Activated CD4-positive, alpha-beta T cell treated with anti-CD3 and anti-CD28 coated beads for 36 hours (primary cell): ENCODE measurements at regions not wholly inside any gene's neighbourhood (a gene's known extent, or its start where the extent isn't known, plus 50 kb on each side); places are given as distances from the start of the nearest gene placed in this dataset. TPM values are rescaled to one million over a fixed set of nuclear protein-coding genes. Genes with fewer than 3 reads are reported as not detected.
"Not testable (repeated sequence)": the region's sequence is repeated elsewhere in the genome, so short reads cannot be mapped to it uniquely, and the experiment has no call there.

Experiments used
- ATAC-seq: fragments of 200-7000 bp; cut with Tn5 transposase; one replicate; pipeline ENCODE4 v1.10.0; 2021; ENCODE audit warnings: mild to moderate bottlenecking, moderate library complexity
- CTCF ChIA-PET: fragments of 350-600 bp; sonication (Branson Sonifier 250); formaldehyde crosslinking; loops from one replicate; lab custom pipeline; 2021; ENCODE audit warnings: antibody characterized with exemption; lab: Charles Lee
- POLR2A ChIA-PET: fragments of 350-600 bp; sonication (Branson Sonifier 250); formaldehyde crosslinking; loops from one replicate; lab custom pipeline; 2021; ENCODE audit warnings: antibody characterized with exemption, inconsistent platforms; lab: Charles Lee
- DNase-seq: peaks from one replicate; pipeline ENCODE4 v3.0.0-alpha.2; 2020
- H3K27ac Mint-ChIP-seq: one replicate; pipeline ENCODE4 v1.8.0; 2021; ENCODE audit warnings: mixed read lengths
- H3K27me3 Mint-ChIP-seq: one replicate; pipeline ENCODE4 v1.8.0; 2021; ENCODE audit warnings: mixed read lengths
- H3K36me3 Mint-ChIP-seq: one replicate; pipeline ENCODE4 v1.8.0; 2021; ENCODE audit warnings: low read depth, mixed read lengths
- H3K4me1 Mint-ChIP-seq: one replicate; pipeline ENCODE4 v1.8.0; 2021; ENCODE audit warnings: mixed read lengths
- H3K4me3 Mint-ChIP-seq: one replicate; pipeline ENCODE4 v1.8.0; 2021; ENCODE audit warnings: mild to moderate bottlenecking, moderate library complexity, mixed read lengths
- H3K9me3 Mint-ChIP-seq: one replicate; pipeline ENCODE4 v1.8.0; 2021; ENCODE audit warnings: low read depth, mixed read lengths
- intact Hi-C, 2 experiments: fragments of 100-400 bp; cut with DNase I in 1 of 2; cut with micrococcal nuclease in 1 of 2; formaldehyde crosslinking; loops; one replicate each; pipeline versions ENCODE4 v1.14.2 to v1.15.1; 2022 to 2024; cut with DNase I, micrococcal nuclease
- microRNA-seq: library from miRNA; unstranded; fragments of <30 nt; microRNA quantifications from one replicate; pipeline ENCODE4 v1.2.0, GENCODE V29; 2021; ENCODE audit warnings: borderline replicate concordance

DNA sequence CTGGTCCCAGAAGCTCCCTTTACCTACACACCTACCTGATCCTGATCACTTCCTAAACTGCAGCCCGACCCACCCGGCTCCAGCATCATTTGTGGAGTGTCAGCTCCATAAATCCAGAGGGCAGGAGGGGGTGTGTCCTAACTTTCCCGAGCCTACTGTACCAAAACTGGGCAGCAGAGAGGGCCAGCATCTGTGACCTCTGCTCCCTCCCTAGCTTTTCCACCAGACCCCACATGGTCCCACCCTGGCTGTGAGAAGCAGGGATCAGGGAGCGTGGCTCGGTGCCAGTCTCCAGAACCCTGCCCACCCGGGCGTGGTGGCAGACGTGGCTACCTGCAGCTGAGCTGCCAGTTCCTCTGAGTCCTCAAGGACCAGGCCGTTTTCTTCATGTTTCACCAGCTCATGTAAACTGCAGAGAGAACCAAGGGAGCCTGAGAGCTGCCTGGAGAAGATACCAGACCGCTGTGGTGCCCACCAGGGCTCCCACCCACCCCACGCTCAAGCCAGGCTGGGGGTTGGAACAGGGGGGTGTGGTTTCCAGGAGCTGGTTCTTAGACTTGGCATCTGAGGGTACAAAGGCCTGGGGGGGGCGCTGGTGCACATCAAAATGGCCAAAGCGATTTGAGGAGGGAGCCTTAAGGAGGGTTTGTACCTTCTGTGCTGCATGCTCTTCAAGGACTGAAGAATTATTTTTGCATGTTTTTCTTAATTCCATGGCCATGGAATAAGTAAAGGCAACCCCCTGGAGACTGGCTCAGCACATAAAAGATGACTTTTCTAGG lies 76.7 kb upstream of the DRD5 start:
- no peaks in the 10 kb centered on the region for H3K27me3 Mint-ChIP-seq
- H3K36me3 Mint-ChIP-seq: no peaks in the 10 kb centered on the region
- no peaks in the 10 kb centered on the region for H3K9me3 Mint-ChIP-seq
- ChIA-PET CTCF (interaction anchor here (0.7 to 3.7 kb wide), 6 partner anchors 13 to 758 kb away, joined by 3 to 25 read pairs (median 4); no protein-coding TSS in a partner anchor), POLR2A (no interaction called here)
- no peak overlapping the region for H3K4me3 Mint-ChIP-seq
- no peak overlapping the region for H3K27ac Mint-ChIP-seq
- DNase-seq (peak; percentile 17), ATAC-seq (no peak)
- peaks cover 5% of the 10 kb centered on the region for H3K4me1 Mint-ChIP-seq
- intact Hi-C loops: loop anchor here in 1 of 2 experiments (5.0 kb wide), 1 partner anchor 58 kb away; no protein-coding TSS in a partner anchor

DNA sequence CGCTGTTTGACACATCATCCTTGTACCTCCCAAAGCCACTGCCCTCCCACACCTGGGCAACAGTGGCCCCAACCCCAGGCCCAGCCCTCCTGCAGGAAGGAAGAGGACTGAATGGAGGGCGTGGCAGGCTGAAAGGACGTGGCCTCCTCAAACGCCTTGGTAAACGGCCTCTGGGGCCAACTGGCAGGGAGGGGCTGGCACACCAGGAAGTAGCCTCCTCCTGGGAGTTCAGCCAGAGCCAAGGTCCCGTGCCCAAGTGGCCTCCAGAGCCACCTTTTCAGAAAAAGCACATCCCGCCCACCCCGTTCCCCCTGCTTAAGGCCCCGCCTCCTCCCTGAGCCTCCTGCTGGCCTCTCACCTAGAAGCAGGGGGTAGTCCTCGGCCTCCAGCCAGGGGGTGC lies 74.2 kb upstream of the DRD5 start:
- DNase-seq, intact Hi-C loops, H3K9me3 Mint-ChIP-seq, ATAC-seq, H3K4me3 Mint-ChIP-seq, H3K36me3 Mint-ChIP-seq, H3K4me1 Mint-ChIP-seq, CTCF ChIA-PET, H3K27ac Mint-ChIP-seq, H3K27me3 Mint-ChIP-seq, POLR2A ChIA-PET: not testable (repeated sequence)

DNA sequence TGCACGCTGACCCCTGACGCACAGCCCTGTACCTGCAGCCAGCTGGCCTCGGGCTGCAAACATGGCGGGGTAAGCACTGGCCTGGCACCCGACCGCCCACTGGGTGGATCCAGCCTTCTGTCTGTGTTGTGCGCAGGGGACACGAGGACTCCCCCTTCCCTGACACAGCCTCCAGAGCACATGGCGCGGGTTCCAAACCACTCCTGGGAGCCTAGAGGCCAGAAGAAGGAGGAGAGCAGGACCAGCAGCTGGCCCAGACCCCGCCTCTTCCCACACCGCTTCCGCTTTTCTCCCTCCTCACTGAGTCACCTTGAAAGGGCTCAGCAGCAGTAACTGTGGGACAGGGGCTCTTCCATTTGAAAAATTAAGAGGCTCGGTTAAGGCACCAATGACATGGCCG lies 73.5 kb upstream of the DRD5 start:
- CTCF ChIA-PET, H3K9me3 Mint-ChIP-seq, H3K4me1 Mint-ChIP-seq, H3K27ac Mint-ChIP-seq, intact Hi-C loops, ATAC-seq, POLR2A ChIA-PET, H3K27me3 Mint-ChIP-seq, H3K36me3 Mint-ChIP-seq, DNase-seq, H3K4me3 Mint-ChIP-seq: not testable (repeated sequence)

DNA sequence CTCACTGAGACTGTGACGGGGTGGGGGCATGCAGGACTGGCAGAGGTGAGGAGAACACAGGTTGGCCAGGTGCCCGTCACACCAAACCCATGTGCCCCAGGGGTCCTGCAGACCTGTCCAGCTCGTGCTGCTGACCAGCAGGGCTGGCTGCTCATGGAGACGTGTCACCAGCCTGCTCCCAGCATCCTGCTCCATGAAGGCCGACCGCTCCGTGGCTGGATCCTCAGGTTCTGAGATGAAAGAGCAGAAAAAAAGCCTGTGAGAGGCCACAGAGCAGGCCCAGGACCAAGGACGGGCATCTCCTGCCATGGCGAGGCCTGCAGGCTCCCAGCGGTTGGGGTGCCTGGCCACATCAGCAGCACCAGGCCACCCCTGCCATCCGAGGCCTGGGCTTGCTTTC lies 71.7 kb upstream of the DRD5 start:
- no peaks in the 10 kb centered on the region for H3K36me3 Mint-ChIP-seq
- no peaks in the 10 kb centered on the region for H3K4me1 Mint-ChIP-seq
- no peaks in the 10 kb centered on the region for H3K27me3 Mint-ChIP-seq
- DNase-seq: no peak
- no peak overlapping the region for H3K4me3 Mint-ChIP-seq
- no peaks in the 10 kb centered on the region for H3K9me3 Mint-ChIP-seq
- no peak overlapping the region for H3K27ac Mint-ChIP-seq
- ChIA-PET CTCF (no interaction called here), POLR2A (no interaction called here)
- intact Hi-C loops: no loop called here
- ATAC-seq: no peak

DNA sequence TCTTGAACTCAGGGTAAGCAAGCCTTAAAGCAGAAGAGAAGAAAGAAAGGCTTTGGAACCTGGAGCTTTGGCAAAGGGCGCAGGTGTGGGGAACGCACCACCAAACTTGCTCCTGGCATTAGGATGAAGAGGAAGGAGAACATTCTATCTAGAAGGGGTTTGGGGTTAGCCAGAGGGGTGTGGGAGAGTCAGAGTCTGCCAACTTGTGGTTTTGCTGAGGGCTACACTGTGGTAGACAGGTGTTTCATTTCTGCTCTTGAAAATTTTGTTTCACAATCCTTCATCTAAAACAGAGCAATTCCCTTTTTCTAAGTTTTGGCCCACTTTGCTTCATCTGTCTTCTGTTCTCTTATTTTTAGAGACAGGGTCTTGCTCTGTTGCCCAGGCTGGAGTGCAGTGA lies 66.2 kb upstream of the DRD5 start:
- intact Hi-C loops, CTCF ChIA-PET, H3K36me3 Mint-ChIP-seq, H3K27ac Mint-ChIP-seq, H3K9me3 Mint-ChIP-seq, POLR2A ChIA-PET, H3K27me3 Mint-ChIP-seq, H3K4me1 Mint-ChIP-seq, ATAC-seq, H3K4me3 Mint-ChIP-seq, DNase-seq: not testable (repeated sequence)

DNA sequence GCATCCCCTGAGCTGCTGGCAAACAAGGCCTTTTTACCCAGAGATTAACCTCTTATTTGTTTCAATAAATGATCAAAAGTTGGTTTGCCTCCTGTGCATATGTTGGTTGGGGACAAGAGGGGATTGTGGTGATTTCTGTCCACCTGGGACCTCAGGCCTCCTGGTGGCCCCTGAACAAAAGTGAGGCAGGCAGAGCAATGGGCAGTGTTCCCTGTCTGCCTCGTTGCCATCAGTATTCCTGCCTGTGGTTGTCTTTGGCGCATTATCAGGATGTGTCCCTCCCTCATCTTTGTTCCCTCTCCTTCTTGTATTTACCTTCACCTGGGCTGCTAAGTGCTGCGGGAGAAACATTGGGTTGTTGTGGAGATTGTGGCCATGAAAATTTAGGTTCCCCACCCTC lies 65.3 kb upstream of the DRD5 start:
- Mint-ChIP-seq H3K27ac (no peak overlapping the region), H3K9me3 (no peaks in the 10 kb centered on the region), H3K27me3 (no peaks in the 10 kb centered on the region), H3K4me1 (no peaks in the 10 kb centered on the region), H3K4me3 (no peak overlapping the region), H3K36me3 (no peaks in the 10 kb centered on the region)
- POLR2A ChIA-PET: no interaction called here
- intact Hi-C loops: no loop called here
- CTCF ChIA-PET: no interaction called here
- ATAC-seq (no peak), DNase-seq (no peak)

DNA sequence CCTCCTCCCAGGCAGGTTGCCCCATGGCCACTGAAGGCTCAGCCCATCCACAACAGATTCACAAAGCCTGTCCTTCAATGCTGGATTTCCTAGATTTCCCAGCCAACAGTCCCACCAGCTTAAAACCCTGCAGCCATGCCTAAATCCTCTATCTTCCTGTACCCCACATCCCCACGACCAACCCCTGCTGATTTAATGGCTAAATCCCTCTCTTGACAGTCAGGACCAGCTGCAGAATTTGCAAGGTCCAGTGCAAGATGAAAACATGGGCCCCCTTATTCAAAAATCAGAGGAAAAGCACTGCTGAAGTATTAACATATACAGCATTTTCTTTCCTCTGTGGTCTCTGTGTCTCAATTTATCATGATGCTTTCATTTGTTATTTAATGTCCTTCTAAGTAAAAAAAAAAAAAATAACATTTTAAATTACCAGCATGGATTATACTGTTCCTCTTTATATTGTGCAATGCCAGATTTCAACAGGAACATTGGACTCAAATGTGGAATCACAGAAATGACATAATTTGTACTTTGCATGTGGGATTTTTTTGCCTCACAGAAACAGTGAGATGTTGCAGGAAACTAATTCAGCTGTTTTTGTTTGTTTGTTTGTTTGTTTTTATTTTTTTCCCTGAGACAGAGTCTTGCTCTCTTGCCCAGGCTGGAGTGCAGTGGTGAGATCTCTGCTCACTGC lies 63.0 kb upstream of the DRD5 start:
- ATAC-seq, intact Hi-C loops, H3K36me3 Mint-ChIP-seq, DNase-seq, H3K4me1 Mint-ChIP-seq, H3K4me3 Mint-ChIP-seq, H3K27ac Mint-ChIP-seq, H3K27me3 Mint-ChIP-seq, H3K9me3 Mint-ChIP-seq, POLR2A ChIA-PET: not testable (repeated sequence)
- CTCF ChIA-PET: interaction anchor here (0.7 kb wide), 1 partner anchor 235 kb away, joined by 3 read pairs; no protein-coding TSS in a partner anchor

DNA sequence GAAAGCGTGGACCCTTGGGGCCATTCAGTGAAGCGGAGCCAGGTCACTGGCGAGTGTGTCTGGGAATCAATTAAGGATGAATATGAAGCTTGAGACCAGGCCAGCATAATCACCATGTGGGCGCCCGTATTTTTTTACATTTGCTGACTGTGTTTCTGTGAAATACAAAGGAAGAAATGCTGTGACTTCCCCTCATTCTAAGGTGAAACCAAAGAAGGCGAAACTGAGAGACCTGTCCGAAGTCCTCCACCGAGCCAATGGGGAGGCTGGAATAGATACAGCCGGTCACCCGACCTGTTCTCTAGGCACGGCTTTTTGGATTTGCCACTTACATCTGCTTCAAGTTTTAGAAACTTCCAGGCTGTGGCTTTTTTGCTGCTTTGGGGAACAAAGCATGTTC lies 59.3 kb upstream of the DRD5 start:
- ATAC-seq, H3K27ac Mint-ChIP-seq, DNase-seq, H3K27me3 Mint-ChIP-seq, H3K4me1 Mint-ChIP-seq, POLR2A ChIA-PET, intact Hi-C loops, H3K36me3 Mint-ChIP-seq, H3K4me3 Mint-ChIP-seq, H3K9me3 Mint-ChIP-seq: not testable (repeated sequence)
- CTCF ChIA-PET: interaction anchor here (2.0 kb wide), 1 partner anchor 19 kb away, joined by 6 read pairs; no protein-coding TSS in a partner anchor

Small RNAs in the stretch of these regions (microRNA-seq; reads per million reads assigned to microRNA genes)
- not detected for gene MIR548I2
